HTR-8/SVneo (cell line): ENCODE measurements at regions not wholly inside any gene's neighbourhood (a gene's known extent, or its start where the extent isn't known, plus 50 kb on each side); places are given as distances from the start of the nearest gene placed in this dataset.

ENCODE experiments used
- DNase-seq: peaks from one replicate; pipeline ENCODE4 v3.0.0; 2011; ENCODE audit warnings: low spot score, mixed read lengths; ENCODE audit not compliant: insufficient read length
- FAIRE-seq: peaks from 2 replicates; lab custom pipeline; 2011; peaks lifted over from hg19 to GRCh38; lab: Jason Lieb, UNC

- FAIRE-seq: no peak
- DNase-seq: no peak
Measured at GRCh38 chr6:24060982-24061754, 64.8 kb upstream of the NRSN1 start.

DNA sequence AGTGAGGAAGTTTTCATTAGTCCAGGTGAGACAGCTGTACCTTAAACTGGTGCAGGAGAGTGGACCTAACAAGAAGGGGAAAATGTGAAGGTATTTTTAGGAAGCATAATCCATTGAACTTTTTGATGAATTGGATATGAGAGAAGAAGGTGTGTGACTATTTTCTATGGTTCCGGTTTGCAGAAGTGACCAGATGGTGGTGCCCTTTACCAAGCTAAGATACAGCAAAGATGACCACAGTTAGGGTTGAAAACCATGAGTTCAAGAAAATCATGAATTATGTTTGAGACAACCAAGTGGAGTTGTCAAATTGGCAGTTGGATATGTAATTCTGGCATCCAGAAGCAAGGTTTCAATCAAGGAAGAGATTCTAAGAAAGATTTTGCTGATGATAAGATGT is 61.9 kb upstream of the NRSN1 start:
- FAIRE-seq: no peak
- no peak for DNase-seq

- no peak for FAIRE-seq
- no peak for DNase-seq
Measured at GRCh38 chr6:24064832-24065231, 61.2 kb upstream of the NRSN1 start.

DNA sequence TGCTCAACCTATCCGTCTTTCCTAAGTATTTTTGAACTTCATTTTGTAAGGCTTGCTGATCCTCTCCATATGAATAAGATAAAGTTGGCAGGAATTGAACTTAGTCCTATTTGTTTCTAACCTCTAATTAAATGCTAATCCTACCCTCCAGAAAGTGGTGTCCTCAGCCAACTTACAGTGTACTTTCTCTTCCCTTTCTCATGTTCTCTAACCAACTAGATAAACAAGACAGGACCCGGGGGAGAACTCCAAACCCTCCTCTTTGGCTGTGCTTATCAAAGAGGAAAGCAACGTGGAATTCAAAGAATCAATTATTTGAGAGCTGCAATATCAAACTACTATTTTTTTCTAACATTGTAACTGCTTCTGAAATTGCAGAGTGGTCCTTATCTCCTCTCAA is 56.5 kb upstream of the NRSN1 start:
- no peak for FAIRE-seq
- no peak for DNase-seq

GRCh38 chr6:24072038-24072746 is 53.8 kb upstream of the NRSN1 start:
- DNase-seq (no peak), FAIRE-seq (no peak)

- no peak for FAIRE-seq
- DNase-seq: no peak
Measured at GRCh38 chr6:24076011-24076410, 50.0 kb upstream of the NRSN1 start.
